WTC11 (cell line): ENCODE measurements at regions not wholly inside any gene's neighbourhood (a gene's known extent, or its start where the extent isn't known, plus 50 kb on each side); places are given as distances from the start of the nearest gene placed in this dataset.

Source experiments
- ATAC-seq: fragments of 200-7000 bp; cut with Tn5 transposase; 2 replicates; pipeline ENCODE4 v1.10.0; 2021; ENCODE audit warnings: mild to moderate bottlenecking, moderate library complexity
- CTCF ChIA-PET: fragments of 300-600 bp; sonication (Branson Sonifier 250); formaldehyde crosslinking; loops from one replicate; lab custom pipeline; 2021; ENCODE audit warnings: antibody characterized with exemption; lab: Charles Lee
- POLR2A ChIA-PET: fragments of 350-600 bp; sonication (Branson Sonifier 250); formaldehyde crosslinking; loops from one replicate; lab custom pipeline; 2021; ENCODE audit warnings: antibody characterized with exemption; lab: Charles Lee
- DNase-seq: peaks from one replicate; pipeline ENCODE4 v3.0.0; 2021; ENCODE audit warnings: low spot score
- H3K27ac Mint-ChIP-seq: 2 replicates; pipeline ENCODE4 v1.8.0; 2021; ENCODE audit warnings: mixed read lengths
- H3K27me3 Mint-ChIP-seq: 2 replicates; pipeline ENCODE4 v1.8.0; 2021; ENCODE audit warnings: low read depth, mild to moderate bottlenecking, moderate library complexity, mixed read lengths
- H3K36me3 Mint-ChIP-seq: 2 replicates; pipeline ENCODE4 v1.8.0; 2021; ENCODE audit warnings: mixed read lengths
- H3K4me1 Mint-ChIP-seq: 2 replicates; pipeline ENCODE4 v1.8.0; 2022; ENCODE audit warnings: mixed read lengths
- H3K4me3 Mint-ChIP-seq: 2 replicates; pipeline ENCODE4 v1.8.0; 2021; ENCODE audit warnings: mild to moderate bottlenecking, moderate library complexity, mixed read lengths
- H3K9me3 Mint-ChIP-seq: 2 replicates; pipeline ENCODE4 v1.8.0; 2021; ENCODE audit warnings: mixed read lengths
- CREM ChIP-seq: sonication (generic); formaldehyde crosslinking; IDR thresholded peaks from 2 replicates; pipeline ENCODE4 v1.8.1; 2022; ENCODE audit warnings: mild to moderate bottlenecking, missing genetic modification reagents, moderate library complexity
- EMX1 ChIP-seq: fragments of 250-450 bp; sonication (Bioruptor Pico); IDR thresholded peaks from 2 replicates; pipeline ENCODE4 v1.8.0; 2021; ENCODE audit warnings: mild to moderate bottlenecking
- ESRRA ChIP-seq: sonication (generic); formaldehyde crosslinking; IDR thresholded peaks from 2 replicates; pipeline ENCODE4 v1.8.1; 2022; ENCODE audit warnings: mild to moderate bottlenecking, missing genetic modification reagents, borderline replicate concordance
- FOXP1 ChIP-seq: sonication (generic); formaldehyde crosslinking; IDR thresholded peaks from 2 replicates; pipeline ENCODE4 v1.8.0; 2022; ENCODE audit warnings: missing genetic modification reagents, mild to moderate bottlenecking, moderate library complexity, borderline replicate concordance
- NFATC4 ChIP-seq: fragments of 250-450 bp; sonication (Bioruptor Pico); IDR thresholded peaks from 2 replicates; pipeline ENCODE4 v1.9.0; 2021; ENCODE audit warnings: mild to moderate bottlenecking
- NFE2L1 ChIP-seq: sonication (generic); formaldehyde crosslinking; IDR thresholded peaks from 2 replicates; pipeline ENCODE4 v1.8.1; 2023; ENCODE audit warnings: missing genetic modification reagents
- TCF7 ChIP-seq: sonication (generic); formaldehyde crosslinking; IDR thresholded peaks from 2 replicates; pipeline ENCODE4 v1.8.0; 2022; ENCODE audit warnings: mild to moderate bottlenecking, low read depth, missing genetic modification reagents, moderate library complexity
- TEAD4 ChIP-seq: sonication (generic); formaldehyde crosslinking; IDR thresholded peaks from 2 replicates; pipeline ENCODE4 v1.8.0; 2022; ENCODE audit warnings: mild to moderate bottlenecking, missing genetic modification reagents
- ZNF138 ChIP-seq: sonication (generic); formaldehyde crosslinking; conservative IDR thresholded peaks from 2 replicates; pipeline ENCODE4 v1.8.1; 2022; ENCODE audit warnings: mild to moderate bottlenecking, moderate library complexity, missing genetic modification reagents
- ZNF263 ChIP-seq: sonication (generic); formaldehyde crosslinking; IDR thresholded peaks from 2 replicates; pipeline ENCODE4 v1.8.1; 2022; ENCODE audit warnings: low read depth, mild to moderate bottlenecking, moderate library complexity, missing genetic modification reagents
- ZNF416 ChIP-seq: fragments of 250-450 bp; sonication (Bioruptor Pico); IDR thresholded peaks from 2 replicates; pipeline ENCODE4 v1.9.0; 2021; ENCODE audit warnings: mild to moderate bottlenecking, inconsistent platforms
- ZNF671 ChIP-seq: fragments of 250-450 bp; sonication (Bioruptor Pico); IDR thresholded peaks from 2 replicates; pipeline ENCODE4 v1.8.0; 2021; ENCODE audit warnings: mild to moderate bottlenecking
- ZSCAN18 ChIP-seq: fragments of 250-450 bp; sonication (Bioruptor Pico); IDR thresholded peaks from 2 replicates; pipeline ENCODE4 v2.1.2; 2022; ENCODE audit warnings: mild to moderate bottlenecking, moderate library complexity
- TF ChIP-seq, protein P1 (sequence below): sonication (generic); formaldehyde crosslinking; conservative IDR thresholded peaks from 2 replicates; pipeline ENCODE4 v1.8.1; 2023; ENCODE audit warnings: mild to moderate bottlenecking, low read depth, missing genetic modification reagents, moderate library complexity
- TF ChIP-seq, protein P2 (sequence below): fragments of 250-450 bp; sonication (Bioruptor Pico); IDR thresholded peaks from 2 replicates; pipeline ENCODE4 v1.9.0; 2021; ENCODE audit warnings: moderate library complexity, mild to moderate bottlenecking, inconsistent platforms, borderline replicate concordance
- TF ChIP-seq, protein P3 (sequence below): sonication (generic); formaldehyde crosslinking; IDR thresholded peaks from 2 replicates; pipeline ENCODE4 v1.8.1; 2023; ENCODE audit warnings: mild to moderate bottlenecking, missing genetic modification reagents, moderate library complexity
- TF ChIP-seq, protein P4 (sequence below): sonication (generic); formaldehyde crosslinking; IDR thresholded peaks from 2 replicates; pipeline ENCODE4 v1.8.0; 2023; ENCODE audit warnings: mild to moderate bottlenecking, missing genetic modification reagents
- TF ChIP-seq, protein P5 (sequence below): fragments of 250-450 bp; sonication (Bioruptor Pico); IDR thresholded peaks from 2 replicates; pipeline ENCODE4 v1.9.0; 2021; ENCODE audit warnings: mild to moderate bottlenecking, borderline replicate concordance

DNA sequence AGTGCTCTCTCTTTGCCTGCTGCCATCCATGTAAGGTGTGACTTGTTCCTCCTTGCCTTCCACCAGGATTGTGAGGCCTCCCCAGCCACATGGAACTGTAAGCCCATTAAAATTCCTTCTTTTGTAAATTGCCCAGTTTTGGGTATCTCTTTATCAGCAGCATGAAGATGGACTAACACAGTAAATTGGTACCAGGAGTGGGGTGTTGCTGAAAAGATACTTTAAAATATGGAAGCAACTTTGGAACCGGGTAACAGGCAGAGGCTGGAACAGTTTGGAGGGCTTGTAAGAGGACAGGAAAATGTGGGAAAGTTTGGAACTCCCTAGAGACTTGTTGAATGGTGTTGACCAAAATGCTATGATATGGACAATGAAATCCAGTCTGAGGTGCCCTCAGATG, 63.8 kb upstream of the PPP1R9A start (continued):
- TF ChIP-seq, protein P1, sequence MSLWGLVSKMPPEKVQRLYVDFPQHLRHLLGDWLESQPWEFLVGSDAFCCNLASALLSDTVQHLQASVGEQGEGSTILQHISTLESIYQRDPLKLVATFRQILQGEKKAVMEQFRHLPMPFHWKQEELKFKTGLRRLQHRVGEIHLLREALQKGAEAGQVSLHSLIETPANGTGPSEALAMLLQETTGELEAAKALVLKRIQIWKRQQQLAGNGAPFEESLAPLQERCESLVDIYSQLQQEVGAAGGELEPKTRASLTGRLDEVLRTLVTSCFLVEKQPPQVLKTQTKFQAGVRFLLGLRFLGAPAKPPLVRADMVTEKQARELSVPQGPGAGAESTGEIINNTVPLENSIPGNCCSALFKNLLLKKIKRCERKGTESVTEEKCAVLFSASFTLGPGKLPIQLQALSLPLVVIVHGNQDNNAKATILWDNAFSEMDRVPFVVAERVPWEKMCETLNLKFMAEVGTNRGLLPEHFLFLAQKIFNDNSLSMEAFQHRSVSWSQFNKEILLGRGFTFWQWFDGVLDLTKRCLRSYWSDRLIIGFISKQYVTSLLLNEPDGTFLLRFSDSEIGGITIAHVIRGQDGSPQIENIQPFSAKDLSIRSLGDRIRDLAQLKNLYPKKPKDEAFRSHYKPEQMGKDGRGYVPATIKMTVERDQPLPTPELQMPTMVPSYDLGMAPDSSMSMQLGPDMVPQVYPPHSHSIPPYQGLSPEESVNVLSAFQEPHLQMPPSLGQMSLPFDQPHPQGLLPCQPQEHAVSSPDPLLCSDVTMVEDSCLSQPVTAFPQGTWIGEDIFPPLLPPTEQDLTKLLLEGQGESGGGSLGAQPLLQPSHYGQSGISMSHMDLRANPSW = no peak
- TF ChIP-seq, protein P2, sequence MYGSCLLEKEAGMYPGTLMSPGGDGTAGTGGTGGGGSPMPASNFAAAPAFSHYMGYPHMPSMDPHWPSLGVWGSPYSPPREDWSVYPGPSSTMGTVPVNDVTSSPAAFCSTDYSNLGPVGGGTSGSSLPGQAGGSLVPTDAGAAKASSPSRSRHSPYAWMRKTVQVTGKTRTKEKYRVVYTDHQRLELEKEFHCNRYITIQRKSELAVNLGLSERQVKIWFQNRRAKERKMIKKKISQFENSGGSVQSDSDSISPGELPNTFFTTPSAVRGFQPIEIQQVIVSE (CRISPR knock-in tag) = no peak

DNA sequence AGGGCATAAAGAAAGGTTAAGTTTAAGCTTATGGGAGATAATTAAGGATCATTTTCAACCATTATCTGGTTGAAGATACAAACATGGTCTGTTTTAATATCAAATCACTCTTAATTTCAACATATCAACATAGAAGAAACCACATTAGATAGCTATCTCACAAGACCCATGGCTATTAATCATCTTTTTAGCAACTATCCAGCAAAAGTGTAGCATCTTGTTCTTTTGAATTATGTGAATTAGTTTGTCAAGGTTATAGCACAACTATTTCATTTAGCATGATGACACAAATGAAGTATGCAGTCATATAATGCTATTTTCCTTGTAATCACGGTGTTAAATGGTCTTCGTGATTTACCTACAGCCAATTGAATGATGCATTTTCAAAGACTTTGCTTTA, 58.9 kb upstream of the PPP1R9A start:
- Mint-ChIP-seq H3K4me1 (no peaks in the 10 kb centered on the region), H3K27me3 (peaks cover under 1% of the 10 kb centered on the region; the same call in 1 of the 2 replicates), H3K27ac (no peak overlapping the region), H3K4me3 (no peak overlapping the region), H3K9me3 (peaks cover 48% of the 10 kb centered on the region), H3K36me3 (peaks cover 32% of the 10 kb centered on the region)
- ATAC-seq (no peak), DNase-seq (no peak)
- ChIA-PET CTCF (no interaction called here), POLR2A (no interaction called here)
- TF ChIP-seq ZNF671 (CRISPR knock-in tag) (no peak), ZNF263 (no peak), NFATC4 (CRISPR knock-in tag) (no peak), ZSCAN18 (CRISPR knock-in tag) (no peak), NFE2L1 (CRISPR knock-in tag) (no peak), EMX1 (no peak), ZNF138 (CRISPR knock-in tag) (no peak), TEAD4 (no peak), CREM (CRISPR knock-in tag) (no peak), FOXP1 (CRISPR knock-in tag) (no peak), TCF7 (CRISPR knock-in tag) (no peak), ZNF416 (CRISPR knock-in tag) (no peak), ESRRA (CRISPR knock-in tag) (no peak)
- TF ChIP-seq, protein P3, sequence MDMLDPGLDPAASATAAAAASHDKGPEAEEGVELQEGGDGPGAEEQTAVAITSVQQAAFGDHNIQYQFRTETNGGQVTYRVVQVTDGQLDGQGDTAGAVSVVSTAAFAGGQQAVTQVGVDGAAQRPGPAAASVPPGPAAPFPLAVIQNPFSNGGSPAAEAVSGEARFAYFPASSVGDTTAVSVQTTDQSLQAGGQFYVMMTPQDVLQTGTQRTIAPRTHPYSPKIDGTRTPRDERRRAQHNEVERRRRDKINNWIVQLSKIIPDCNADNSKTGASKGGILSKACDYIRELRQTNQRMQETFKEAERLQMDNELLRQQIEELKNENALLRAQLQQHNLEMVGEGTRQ (CRISPR knock-in tag) = no peak
- TF ChIP-seq, protein P4, sequence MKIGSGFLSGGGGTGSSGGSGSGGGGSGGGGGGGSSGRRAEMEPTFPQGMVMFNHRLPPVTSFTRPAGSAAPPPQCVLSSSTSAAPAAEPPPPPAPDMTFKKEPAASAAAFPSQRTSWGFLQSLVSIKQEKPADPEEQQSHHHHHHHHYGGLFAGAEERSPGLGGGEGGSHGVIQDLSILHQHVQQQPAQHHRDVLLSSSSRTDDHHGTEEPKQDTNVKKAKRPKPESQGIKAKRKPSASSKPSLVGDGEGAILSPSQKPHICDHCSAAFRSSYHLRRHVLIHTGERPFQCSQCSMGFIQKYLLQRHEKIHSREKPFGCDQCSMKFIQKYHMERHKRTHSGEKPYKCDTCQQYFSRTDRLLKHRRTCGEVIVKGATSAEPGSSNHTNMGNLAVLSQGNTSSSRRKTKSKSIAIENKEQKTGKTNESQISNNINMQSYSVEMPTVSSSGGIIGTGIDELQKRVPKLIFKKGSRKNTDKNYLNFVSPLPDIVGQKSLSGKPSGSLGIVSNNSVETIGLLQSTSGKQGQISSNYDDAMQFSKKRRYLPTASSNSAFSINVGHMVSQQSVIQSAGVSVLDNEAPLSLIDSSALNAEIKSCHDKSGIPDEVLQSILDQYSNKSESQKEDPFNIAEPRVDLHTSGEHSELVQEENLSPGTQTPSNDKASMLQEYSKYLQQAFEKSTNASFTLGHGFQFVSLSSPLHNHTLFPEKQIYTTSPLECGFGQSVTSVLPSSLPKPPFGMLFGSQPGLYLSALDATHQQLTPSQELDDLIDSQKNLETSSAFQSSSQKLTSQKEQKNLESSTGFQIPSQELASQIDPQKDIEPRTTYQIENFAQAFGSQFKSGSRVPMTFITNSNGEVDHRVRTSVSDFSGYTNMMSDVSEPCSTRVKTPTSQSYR (CRISPR knock-in tag) = no peak
- TF ChIP-seq, protein P5, sequence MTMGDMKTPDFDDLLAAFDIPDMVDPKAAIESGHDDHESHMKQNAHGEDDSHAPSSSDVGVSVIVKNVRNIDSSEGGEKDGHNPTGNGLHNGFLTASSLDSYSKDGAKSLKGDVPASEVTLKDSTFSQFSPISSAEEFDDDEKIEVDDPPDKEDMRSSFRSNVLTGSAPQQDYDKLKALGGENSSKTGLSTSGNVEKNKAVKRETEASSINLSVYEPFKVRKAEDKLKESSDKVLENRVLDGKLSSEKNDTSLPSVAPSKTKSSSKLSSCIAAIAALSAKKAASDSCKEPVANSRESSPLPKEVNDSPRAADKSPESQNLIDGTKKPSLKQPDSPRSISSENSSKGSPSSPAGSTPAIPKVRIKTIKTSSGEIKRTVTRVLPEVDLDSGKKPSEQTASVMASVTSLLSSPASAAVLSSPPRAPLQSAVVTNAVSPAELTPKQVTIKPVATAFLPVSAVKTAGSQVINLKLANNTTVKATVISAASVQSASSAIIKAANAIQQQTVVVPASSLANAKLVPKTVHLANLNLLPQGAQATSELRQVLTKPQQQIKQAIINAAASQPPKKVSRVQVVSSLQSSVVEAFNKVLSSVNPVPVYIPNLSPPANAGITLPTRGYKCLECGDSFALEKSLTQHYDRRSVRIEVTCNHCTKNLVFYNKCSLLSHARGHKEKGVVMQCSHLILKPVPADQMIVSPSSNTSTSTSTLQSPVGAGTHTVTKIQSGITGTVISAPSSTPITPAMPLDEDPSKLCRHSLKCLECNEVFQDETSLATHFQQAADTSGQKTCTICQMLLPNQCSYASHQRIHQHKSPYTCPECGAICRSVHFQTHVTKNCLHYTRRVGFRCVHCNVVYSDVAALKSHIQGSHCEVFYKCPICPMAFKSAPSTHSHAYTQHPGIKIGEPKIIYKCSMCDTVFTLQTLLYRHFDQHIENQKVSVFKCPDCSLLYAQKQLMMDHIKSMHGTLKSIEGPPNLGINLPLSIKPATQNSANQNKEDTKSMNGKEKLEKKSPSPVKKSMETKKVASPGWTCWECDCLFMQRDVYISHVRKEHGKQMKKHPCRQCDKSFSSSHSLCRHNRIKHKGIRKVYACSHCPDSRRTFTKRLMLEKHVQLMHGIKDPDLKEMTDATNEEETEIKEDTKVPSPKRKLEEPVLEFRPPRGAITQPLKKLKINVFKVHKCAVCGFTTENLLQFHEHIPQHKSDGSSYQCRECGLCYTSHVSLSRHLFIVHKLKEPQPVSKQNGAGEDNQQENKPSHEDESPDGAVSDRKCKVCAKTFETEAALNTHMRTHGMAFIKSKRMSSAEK = no peak
- TF ChIP-seq, protein P2 (CRISPR knock-in tag) = no peak
